AG09319 (cell line): ENCODE measurements at regions not wholly inside any gene's neighbourhood (a gene's known extent, or its start where the extent isn't known, plus 50 kb on each side); places are given as distances from the start of the nearest gene placed in this dataset.
"Not testable (repeated sequence)": the region's sequence is repeated elsewhere in the genome, so short reads cannot be mapped to it uniquely, and the experiment has no call there.

ENCODE experiments used
- DNase-seq: peaks from one replicate; pipeline ENCODE4 v3.0.0-alpha.2; 2010; ENCODE audit warnings: low read depth; ENCODE audit errors: extremely low read depth
- CTCF ChIP-seq: IDR thresholded peaks from 2 replicates; pipeline ENCODE4 v1.5.1; 2011; ENCODE audit warnings: low read depth, mild to moderate bottlenecking, inconsistent platforms, low read length, moderate library complexity

DNA sequence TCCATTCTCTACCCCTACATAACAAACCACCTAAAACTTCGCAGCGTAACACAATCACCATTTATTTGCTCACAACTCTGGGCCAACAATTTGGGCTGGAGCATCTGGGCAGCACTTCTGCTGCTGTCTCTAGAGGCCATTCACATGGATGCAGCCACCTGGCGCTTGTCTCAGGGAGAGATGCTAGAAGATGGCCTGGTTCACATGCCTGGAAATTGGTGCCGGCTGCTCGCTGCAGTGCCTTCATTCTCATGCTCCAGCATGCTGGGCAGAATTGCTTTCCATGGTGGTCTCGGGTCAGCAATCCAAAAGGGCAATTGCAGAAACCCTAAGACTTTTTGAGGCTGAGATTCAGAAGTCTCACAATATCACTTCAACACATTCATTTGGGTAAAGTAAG lies 157.4 kb downstream of the SUCLG1 start:
- DNase-seq: no peak
- TF ChIP-seq CTCF: no peak

GRCh38 chr2:84300696-84301029 lies 158.4 kb downstream of the SUCLG1 start:
- no peak for TF ChIP-seq CTCF
- DNase-seq: no peak

DNA sequence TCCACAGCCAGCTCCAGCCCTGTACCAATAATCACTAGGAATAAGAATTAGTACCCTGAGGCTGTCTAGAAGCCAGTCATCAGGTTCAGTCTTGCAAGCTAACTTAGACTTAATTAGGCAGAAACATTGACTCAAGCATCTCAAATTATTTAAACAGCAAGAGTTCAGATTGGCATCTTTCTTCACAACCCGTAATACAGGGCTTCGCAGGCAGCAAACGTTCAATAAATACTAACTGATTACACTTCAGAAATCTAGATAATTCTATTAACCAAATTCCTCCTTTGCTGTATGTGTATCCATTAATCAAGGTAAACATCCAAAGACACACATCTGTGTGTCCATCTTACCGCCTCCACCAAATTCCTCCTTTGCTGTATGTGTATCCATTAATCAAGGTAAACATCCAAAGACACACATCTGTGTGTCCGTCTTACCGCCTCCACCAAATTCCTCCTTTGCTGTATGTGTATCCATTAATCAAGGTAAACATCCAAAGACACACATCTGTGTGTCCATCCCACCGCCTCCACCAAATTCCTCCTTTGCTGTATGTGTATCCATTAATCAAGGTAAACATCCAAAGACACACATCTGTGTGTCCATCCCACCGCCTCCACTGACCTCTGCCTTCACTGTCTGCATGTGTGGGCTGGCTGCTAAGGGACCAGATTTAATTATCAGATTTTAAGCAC lies 158.9 kb downstream of the SUCLG1 start:
- not testable (repeated sequence) for DNase-seq

GRCh38 chr2:84299211-84299775 lies 159.8 kb downstream of the SUCLG1 start:
- TF ChIP-seq CTCF: no peak
- DNase-seq: no peak

DNA sequence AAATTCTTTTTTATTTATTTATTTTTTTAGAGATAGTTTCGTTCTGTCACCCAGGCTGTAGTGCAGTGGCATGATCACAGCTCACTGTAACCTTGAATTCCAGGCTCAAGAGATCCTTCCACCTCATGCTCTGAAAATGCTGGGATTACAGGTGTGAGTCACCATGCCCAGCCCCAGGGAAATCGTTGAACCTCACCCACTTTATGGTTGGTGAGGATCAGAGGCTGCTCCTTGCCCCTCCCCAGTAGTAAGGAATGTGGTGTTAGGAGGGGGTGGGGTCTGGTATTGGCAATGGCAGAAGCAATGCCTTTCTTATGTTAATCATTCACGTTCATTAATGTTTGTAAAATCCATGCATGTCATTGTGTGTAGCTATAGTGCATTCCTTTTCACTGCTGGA lies 161.9 kb downstream of the SUCLG1 start:
- DNase-seq: no peak

GRCh38 chr2:84293791-84294380 lies 165.2 kb downstream of the SUCLG1 start:
- no peak for DNase-seq
- TF ChIP-seq CTCF: no peak

More for the DNA sequence above, 161.9 kb downstream of the SUCLG1 start:
- no peak for TF ChIP-seq CTCF

DNA sequence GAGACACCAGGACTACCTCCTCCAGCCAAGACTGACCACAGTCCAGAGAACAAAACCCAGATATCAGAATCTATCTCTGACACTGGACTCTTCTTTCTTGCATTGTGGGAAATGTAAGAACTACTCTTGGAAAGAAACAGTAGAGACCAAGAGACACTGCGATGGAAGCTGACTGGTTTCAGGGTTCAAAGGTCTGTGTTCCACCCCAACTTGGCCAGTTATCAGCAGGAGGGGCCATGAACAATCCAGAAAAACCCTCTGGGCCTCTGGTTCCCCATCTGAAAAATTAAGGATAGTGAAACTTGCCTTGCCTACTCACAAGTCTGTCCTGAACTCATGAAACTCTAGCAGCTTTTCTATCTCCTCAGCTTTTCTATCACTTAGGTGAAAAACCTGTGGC lies 166.5 kb downstream of the SUCLG1 start:
- no peak for DNase-seq
- TF ChIP-seq CTCF: no peak

GRCh38 chr2:84290537-84290936 lies 168.5 kb downstream of the SUCLG1 start:
- no peak for DNase-seq
- TF ChIP-seq CTCF: no peak
